Activated gamma-delta T cell treated with anti-CD3 and anti-CD28 coated beads, Interleukin-2, amount 50 U/mL, for 16 hours (primary cell): ENCODE measurements at regions not wholly inside any gene's neighbourhood (a gene's known extent, or its start where the extent isn't known, plus 50 kb on each side); places are given as distances from the start of the nearest gene placed in this dataset.
A peak's percentile ranks its signal among the peaks of the same experiment; 100 is the strongest.
"Not testable (repeated sequence)": the region's sequence is repeated elsewhere in the genome, so short reads cannot be mapped to it uniquely, and the experiment has no call there.

ENCODE experiments used
- DNase-seq: peaks from one replicate; pipeline ENCODE4 v3.0.0-alpha.2; 2020; ENCODE audit warnings: low read depth

DNA sequence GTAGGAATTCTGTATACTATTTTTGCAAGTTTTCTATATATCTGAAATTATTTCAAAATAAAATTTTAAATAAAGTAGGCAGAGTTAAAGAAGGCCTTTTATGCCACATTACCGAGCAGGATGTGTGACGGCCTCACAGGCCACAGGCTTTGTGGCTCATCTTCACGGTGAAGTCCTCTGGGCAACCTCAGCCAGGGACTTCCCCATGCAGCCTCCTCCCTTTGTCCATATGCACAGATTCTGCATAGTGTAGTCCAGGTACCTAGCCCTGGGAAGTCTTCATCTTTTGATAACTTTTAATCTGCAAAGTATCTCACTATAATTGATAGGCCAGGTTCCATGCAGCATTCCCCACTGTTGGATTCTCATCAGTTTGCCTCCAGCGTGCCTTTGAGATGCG is 62.8 kb downstream of the ARHGAP11B start:
- DNase-seq = not testable (repeated sequence)

DNA sequence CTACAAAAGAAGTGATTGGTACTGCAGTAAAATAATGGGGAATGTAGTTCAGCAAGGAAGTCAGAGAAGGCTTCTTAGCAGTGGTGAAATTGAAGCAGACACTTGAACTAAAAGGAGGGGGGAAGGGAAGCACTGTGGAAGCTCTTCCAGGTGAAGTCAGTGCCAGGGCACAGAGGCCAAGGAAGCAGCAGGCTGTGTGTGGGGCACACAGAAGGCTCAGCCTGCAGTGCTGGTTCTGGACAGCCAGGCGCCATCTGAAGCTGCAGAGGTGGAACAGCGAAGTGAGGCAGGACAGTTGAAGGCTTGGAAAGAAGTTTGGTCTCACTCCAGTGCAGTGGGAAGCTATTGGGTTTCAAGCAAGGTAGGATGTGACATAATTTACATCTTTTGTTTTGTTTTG is 64.2 kb downstream of the ARHGAP11B start:
- not testable (repeated sequence) for DNase-seq

DNA sequence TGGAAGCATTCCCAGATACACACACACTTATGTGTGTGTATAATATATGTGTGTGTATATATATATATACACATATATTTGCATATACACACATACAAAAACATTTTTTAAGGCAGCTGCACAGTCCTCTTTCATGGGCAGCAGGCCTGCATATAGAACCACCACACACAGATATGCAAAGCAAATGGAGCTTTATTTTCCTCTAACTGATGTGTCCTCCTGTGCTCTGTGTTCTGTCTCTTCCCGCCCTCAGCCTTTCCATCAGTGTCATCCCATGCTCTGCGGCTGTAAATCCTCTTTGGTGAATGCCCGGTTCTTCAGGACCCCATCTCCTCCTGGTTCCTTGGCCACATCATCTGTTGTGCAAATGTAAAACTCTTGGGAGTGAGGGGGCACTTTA is 69.9 kb downstream of the ARHGAP11B start:
- DNase-seq = not testable (repeated sequence)

- DNase-seq = not testable (repeated sequence)
Measured at GRCh38 chr15:30696439-30697314, 70.7 kb downstream of the ARHGAP11B start.

DNA sequence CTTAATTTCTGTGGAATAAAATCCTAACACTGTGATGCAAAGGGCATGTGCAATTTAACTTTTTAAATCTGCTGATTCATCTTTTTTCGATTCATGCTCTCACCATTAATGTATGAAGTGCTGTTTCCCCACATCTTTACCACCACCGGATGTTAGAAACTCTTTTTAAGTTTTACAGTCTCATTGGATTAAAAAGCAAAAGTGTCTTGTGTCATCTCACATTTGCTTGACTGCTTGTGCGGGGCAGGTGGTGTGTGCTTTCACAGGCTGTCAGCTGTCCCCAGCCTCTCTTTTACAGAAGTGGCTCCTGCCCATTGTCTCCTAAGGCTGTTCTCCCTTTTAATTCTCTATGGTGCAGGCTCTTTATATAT is 71.4 kb downstream of the ARHGAP11B start:
- not testable (repeated sequence) for DNase-seq

DNA sequence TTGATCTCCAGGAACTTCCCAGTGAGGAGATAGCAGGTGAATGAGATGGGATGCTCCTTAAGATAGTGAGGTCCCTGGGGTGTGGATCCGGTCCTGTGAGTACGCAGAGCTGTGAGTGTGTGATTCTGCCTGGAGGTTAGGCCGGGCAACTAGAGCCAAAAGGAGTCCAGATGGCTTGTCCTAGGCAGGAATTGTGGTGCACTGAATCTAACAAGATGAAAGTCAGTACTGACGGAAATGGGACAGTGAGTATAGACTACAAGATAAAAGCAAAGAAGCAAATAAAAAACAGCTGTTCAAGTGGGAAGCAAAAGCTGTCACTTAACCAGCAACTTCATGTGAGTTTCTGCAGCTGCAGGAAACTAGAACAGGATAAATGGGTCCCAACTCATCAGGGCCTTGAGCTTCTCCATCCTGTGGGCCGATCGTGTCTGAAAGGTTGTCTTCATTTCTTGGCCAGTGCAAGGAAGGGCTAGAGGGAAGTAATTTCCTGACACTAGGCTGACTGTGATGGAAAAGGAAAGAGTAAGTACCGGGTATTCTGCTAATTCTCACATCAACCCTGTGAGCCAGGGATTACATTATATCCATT is 74.2 kb downstream of the ARHGAP11B start:
- not testable (repeated sequence) for DNase-seq

DNA sequence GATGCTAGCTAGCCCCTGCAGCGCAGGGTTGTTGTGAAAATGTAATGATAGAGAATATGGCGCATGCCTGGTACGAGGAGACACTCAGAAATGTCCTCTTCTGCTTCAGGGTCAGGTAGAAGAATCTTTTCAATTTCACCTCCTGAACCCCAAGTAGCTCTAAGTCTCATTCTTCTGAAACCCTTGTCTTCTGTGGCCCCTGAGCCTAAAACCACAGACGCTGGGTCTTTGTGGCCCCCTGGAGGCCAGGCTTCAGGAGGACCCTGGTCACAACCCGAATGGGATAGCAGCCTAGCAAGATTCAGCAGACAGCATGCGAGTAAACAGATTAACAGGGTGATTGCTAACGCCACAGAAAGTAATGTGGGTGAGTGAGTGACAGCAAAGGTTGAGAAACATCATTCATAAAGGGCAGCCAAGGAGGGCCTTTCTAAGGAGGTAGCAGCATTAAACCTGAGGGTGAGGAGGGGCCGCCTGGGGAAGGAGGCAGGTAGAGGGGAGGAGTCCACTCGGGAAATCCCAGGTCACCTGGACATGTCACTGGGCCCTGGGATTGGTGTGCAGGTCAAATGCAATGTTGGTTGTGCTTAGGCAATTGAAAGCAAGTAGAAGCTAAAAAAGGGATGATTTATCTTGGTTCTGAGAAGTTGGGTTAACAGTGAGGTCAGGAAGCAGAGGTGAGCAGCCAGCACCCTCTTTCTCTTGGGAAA is 82.2 kb downstream of the ARHGAP11B start:
- not testable (repeated sequence) for DNase-seq

DNA sequence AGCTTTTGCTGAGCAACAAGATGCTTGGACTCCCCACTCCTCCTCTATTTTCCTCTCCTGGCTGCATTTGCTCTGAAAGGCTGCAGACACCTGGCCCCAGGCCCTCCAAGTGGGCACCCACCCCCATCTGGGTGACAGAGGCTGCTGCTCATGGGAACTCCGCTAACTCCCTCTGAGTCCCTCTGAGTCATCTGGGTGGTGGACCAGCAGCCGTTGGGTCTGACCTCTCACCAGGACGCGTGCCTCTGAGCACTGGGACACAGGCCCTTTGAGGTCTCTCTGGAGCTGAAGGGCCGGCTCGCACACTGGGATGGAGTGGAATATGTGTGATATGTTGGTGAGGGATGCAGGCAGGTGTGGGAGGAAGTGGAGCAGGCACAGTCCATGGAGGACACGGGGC is 82.9 kb downstream of the ARHGAP11B start:
- not testable (repeated sequence) for DNase-seq

GRCh38 chr15:30718038-30718643 is 92.2 kb downstream of the ARHGAP11B start:
- not testable (repeated sequence) for DNase-seq

DNA sequence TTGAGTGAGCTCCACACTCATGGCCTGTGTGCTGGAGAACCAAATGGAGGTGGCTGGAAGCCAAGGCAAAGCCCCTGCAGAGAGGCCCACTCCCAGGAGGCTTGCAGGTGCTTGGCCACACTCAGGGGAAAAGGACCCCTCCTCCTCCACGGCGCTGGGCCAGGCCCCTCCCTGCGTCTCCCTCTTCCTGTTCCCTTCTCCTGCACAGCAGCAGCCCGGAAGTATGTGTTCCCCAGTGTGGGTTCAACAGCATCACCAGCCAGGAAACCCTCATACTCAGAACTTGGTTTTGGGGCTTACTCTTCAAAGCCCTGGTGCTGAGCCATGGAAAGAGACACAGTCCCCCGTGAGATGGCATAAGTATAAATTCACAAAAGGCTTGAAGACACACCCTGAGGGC is 93.4 kb downstream of the ARHGAP11B start:
- not testable (repeated sequence) for DNase-seq

DNA sequence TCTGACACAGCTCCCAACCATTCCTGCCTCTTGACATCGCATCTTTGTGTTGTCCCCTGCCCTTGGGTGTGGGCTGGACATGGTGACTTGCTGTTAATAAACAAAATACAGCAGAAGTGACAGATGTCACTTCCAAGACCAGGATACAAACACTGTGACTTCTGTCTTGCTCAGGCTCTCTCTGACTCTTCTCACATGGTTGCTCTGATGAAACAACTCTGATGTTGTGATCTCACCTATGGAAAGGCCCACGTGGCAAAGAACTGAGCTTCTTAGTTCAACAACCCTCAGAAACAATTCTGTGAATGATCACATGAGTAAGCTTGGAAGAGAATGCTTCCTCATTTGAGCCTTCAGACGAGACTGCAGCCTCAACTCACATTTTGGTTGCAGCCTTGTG is 94.9 kb downstream of the ARHGAP11B start:
- not testable (repeated sequence) for DNase-seq

DNA sequence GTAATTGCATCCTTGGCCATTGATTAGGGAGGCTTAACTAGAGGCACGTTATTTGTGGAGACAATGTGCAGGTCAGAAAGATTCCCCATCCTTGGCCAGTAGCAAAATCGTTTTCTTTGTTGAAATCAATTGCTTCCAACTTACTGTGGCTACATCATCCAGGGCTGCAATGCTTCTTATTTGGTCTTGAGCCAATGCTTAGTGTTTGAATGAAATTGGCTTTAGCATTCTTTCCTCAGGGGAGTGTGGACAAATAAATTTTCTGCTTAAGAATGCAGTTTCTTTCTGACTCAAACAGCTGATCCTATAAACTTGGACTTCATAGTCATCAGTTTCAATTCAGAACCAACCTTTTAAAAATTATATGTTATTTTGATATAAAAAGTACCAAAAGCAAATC is 95.6 kb downstream of the ARHGAP11B start:
- not testable (repeated sequence) for DNase-seq

DNA sequence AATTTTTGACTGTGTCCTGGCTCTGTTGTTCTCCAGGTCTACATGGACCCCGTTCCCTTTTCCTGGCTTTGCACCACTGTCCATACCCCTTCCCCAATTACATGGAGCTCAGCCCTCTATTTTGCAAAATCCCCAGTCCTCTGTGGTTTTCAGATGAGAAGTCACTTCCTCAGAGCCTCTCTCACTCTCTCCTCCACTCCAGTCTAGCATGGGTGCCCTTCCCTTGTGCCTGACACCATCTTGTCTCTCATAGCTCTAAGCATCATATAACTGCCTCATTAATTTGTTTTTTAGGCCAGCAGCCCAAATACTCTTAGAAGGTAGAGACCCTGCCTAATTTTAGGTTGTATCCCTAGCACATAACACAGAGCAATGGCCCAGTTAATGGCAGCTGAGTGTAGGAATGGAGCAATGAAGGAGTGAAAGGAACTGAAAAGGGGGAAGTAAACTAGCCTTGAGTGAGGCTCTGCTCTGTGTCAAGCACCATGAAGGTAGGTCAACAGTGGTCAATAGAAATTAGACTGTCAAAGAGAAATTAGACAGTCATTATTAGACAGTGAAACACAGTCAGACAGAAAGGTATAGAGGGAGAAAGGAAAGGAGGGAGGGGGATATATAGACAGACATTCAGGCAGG is 97.7 kb downstream of the ARHGAP11B start:
- not testable (repeated sequence) for DNase-seq

DNA sequence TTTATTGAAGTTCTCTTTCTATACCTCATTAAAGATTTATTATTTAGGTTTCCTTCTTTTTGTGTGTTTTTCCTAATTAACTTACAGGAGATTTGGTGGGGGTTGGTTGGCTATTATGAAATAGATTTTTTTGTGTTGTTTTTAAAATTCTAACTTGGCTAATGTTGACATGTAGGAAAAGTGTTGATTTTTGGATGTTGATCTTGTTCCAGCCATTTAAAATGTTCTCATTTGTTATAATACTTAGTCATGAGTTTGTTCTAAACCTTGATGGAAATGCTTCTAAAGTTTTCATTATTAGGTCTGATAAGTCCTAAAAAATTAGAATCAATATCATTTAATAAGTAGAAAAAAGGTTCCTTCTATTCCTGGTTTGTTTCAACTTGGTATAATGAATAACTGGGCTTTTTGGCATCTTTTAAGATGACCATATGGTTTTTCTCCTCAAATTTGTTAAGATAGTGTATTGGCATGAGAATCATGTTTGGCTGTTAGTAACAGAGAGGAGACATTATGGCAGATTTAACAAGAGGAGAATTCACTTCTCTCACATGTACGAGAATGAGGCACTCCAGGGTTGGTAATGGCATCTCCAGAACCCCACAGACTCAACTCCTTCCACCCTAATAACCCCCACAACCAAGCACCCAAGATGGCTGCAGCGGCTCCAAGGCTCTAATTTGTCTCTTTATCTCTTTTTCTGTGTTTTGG is 104.1 kb downstream of the ARHGAP11B start:
- DNase-seq = not testable (repeated sequence)

DNA sequence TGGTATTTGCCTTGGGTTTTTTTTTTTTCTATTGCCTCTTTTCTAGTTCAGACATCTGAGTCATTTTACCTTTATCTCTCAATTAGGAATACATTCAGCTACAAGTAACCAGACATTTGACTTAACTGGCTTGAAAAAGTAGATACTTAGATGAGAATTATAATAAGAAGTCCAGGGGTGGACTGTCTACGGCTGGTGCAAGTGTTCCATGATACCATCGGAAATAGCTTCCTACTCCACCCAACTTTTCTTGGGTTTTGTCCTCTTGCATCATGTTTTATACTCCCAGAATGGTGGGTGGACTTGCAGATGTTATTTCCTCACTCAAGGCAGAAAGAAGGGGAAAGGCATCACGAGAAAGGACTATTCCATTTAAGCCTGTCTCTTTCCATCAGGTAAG is 104.7 kb downstream of the ARHGAP11B start:
- not testable (repeated sequence) for DNase-seq

DNA sequence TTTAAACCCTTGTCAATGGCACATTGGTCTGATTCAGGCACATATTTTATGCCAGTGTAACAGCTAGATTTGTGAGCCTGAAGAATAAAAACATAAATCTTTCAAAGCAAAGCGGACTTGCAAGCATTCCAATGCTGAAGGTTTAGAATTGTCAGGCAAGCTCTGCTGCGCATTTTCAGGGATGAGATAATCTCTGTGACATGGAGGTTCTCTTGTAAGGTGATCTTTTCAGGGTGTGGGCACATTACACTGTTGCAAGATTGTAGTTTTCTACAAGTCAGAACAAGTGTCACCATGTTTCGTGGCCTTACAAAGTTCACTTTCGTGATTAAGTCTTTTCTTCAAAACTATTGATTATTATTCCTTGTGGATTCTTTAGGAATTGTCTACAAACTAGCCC is 106.2 kb downstream of the ARHGAP11B start:
- not testable (repeated sequence) for DNase-seq

- DNase-seq = not testable (repeated sequence)
Measured at GRCh38 chr15:30735884-30736564, 110.1 kb downstream of the ARHGAP11B start.

DNA sequence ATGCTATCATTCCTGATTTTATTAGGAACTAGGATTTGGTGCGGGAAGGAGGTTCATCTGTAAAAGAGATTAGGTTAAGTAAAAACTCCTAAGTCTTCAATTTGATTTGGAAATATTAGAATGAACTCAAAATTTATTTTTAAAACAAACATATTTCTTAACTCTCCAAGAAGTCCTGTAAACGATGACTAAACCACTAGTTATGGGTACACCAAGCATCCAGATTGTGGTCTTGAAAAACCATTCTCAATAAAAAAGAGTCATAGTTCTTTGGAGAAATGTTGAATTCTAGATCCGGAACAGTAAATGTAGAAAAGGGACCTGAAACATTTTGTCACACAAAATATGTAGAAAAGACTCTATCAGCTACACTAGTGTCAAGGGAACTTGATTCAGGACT is 116.9 kb downstream of the ARHGAP11B start:
- DNase-seq = not testable (repeated sequence)

DNA sequence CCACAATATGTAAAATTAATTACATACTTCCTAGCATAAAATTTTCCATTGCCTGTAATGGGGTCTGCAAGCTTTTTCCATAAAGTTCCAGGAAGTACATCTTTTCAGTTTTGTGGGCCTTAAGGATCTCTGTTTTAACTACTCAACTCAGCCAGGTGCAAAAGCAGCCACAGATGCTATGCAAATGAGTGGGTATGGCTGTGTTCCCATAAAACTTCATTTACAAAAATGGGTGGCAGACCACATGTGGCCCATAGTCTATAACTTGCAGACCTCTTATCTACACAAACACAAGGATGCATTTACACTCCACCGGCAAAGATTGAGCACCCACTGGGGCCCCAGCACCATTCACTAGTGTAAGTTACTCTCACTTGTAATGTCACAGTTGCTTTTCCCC is 123.1 kb downstream of the ARHGAP11B start:
- DNase-seq = not testable (repeated sequence)

DNA sequence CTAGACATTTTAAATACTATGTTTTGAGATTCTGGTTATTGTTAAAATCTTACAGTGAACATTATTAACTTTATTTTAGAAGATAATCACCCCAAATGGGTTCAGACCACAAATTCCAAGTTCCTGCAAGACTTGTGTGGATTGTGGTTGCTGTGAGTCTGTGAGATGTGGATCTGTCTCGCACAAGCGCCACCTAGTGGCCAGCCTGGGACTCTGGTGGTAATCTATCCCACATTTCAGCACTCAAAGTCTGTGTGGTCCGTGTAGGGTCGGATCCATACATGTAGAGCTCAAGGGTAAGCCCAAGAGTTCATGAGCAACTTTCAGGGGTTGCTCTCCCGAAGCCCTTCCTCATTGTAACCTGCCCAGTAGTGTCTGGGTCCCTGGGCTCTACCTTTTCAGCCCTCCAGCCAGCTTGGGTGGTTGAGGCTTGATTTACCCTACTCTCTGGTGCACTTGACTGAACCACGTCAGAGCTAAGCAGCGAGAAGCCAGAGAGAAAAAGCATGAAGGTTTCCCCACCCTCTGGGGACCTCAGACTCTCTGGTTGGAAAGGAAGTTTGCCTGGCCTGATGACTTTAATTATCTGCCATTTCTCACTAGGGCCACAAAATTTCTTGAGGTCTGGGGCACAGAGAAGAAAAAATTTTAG is 129.2 kb downstream of the ARHGAP11B start:
- DNase-seq = peak; percentile 35
